T-cell (primary cell): ENCODE measurements at regions not wholly inside any gene's neighbourhood (a gene's known extent, or its start where the extent isn't known, plus 50 kb on each side); places are given as distances from the start of the nearest gene placed in this dataset.

Experiments
- ATAC-seq, 4 experiments: fragments of 200-7000 bp in 3 of 4; fragments of 150-1000 bp in 1 of 4; cut with Tn5 transposase; replicated peaks in 1 of 4; 1 replicate in 3 of 4; 2 replicates in 1 of 4; pipeline ENCODE4 v1.10.0; 2021; ENCODE audit warnings: moderate library complexity in 3 of 4, mild to moderate bottlenecking in 2 of 4, moderate number of reproducible peaks in 1 of 4
- CTCF ChIA-PET, 2 donors: fragments of 300-600 bp; sonication (Branson Sonifier 250); formaldehyde crosslinking; loops; one replicate each; lab custom pipeline; 2022; ENCODE audit warnings: antibody characterized with exemption in 2 of 2; lab: Charles Lee
- POLR2A ChIA-PET, 2 donors: fragments of 300-600 bp; sonication (Branson Sonifier 250); formaldehyde crosslinking; loops; one replicate each; lab custom pipeline; 2022; ENCODE audit warnings: antibody characterized with exemption in 2 of 2; lab: Charles Lee
- DNase-seq, 35 experiments: peaks; one replicate each; pipeline versions ENCODE4 v3.0.0 to v3.0.0-alpha.2; 2013 to 2023
- H3K27ac ChIP-seq: one replicate; pipeline ENCODE4 v1.5.1; 2013; ENCODE audit warnings: low read length
- H3K27me3 ChIP-seq, 2 experiments: replicated peaks in 1 of 2; 1 replicate in 1 of 2; 2 replicates in 1 of 2; pipeline versions ENCODE4 v1.6.1 to v1.7.0; 2013; ENCODE audit warnings: low read length in 1 of 2, mixed read lengths in 1 of 2; ENCODE audit not compliant: control insufficient read depth in 2 of 2, insufficient read depth in 2 of 2; ENCODE audit errors: extremely low read depth in 1 of 2
- H3K36me3 ChIP-seq, 2 donors: 1 replicate in 1 of 2; 2 replicates in 1 of 2; pipeline versions ENCODE4 v1.6.1 to v1.7.0; 2013; ENCODE audit warnings: low read length in 1 of 2; ENCODE audit not compliant: control insufficient read depth in 2 of 2, insufficient read depth in 1 of 2; ENCODE audit errors: extremely low read depth in 1 of 2
- H3K4me1 ChIP-seq, 2 experiments: 1 replicate in 1 of 2; 2 replicates in 1 of 2; pipeline versions ENCODE4 v1.6.1 to v1.7.0; 2013; ENCODE audit warnings: low read length in 2 of 2, mixed read lengths in 1 of 2; ENCODE audit not compliant: insufficient read depth in 2 of 2, control insufficient read depth in 1 of 2; ENCODE audit errors: extremely low read depth in 1 of 2
- H3K4me3 ChIP-seq, 2 donors: 1 replicate in 1 of 2; 2 replicates in 1 of 2; pipeline versions ENCODE4 v1.5.1 to v1.7.0; 2013; ENCODE audit warnings: mild to moderate bottlenecking in 2 of 2, low read length in 1 of 2, moderate library complexity in 1 of 2; ENCODE audit not compliant: control insufficient read depth in 1 of 2; ENCODE audit errors: extremely low read depth in 1 of 2
- H3K9me3 ChIP-seq: 2 replicates; pipeline ENCODE4 v1.7.0; 2013
- H3K27ac Mint-ChIP-seq, 2 donors: one replicate each; pipeline ENCODE4 v1.8.0; 2020 to 2021; ENCODE audit warnings: mild to moderate bottlenecking in 2 of 2, mixed read lengths in 2 of 2
- H3K27me3 Mint-ChIP-seq, 2 donors: one replicate each; pipeline ENCODE4 v1.8.0; 2021 to 2022; ENCODE audit warnings: mixed read lengths in 2 of 2
- H3K36me3 Mint-ChIP-seq: one replicate; pipeline ENCODE4 v1.8.0; 2021; ENCODE audit warnings: mixed read lengths
- H3K4me1 Mint-ChIP-seq, 3 donors: one replicate each; pipeline ENCODE4 v1.8.0; 2020 to 2022; ENCODE audit warnings: mixed read lengths in 3 of 3, mild to moderate bottlenecking in 1 of 3
- H3K4me3 Mint-ChIP-seq, 3 donors: one replicate each; pipeline ENCODE4 v1.8.0; 2020 to 2022; ENCODE audit warnings: mild to moderate bottlenecking in 3 of 3, mixed read lengths in 3 of 3, moderate library complexity in 3 of 3
- H3K9me3 Mint-ChIP-seq, 3 donors: one replicate each; pipeline ENCODE4 v1.8.0; 2020 to 2022; ENCODE audit warnings: mixed read lengths in 3 of 3
- WGBS: methylation state at CpG from one replicate; pipeline ENCODE4 v1.1.5; 2013; ENCODE audit warnings: missing lambda C conversion rate; ENCODE audit not compliant: insufficient coverage; 5-methylcytosine and 5-hydroxymethylcytosine counted together

GRCh38 chr2:35787302-35788031, 568.1 kb upstream of the CRIM1 start:
- peak in 1 of 35 experiments; percentile 0 for DNase-seq
- CTCF ChIA-PET, result interaction anchor here in 1 of 2 donors (0.6 kb wide), 1 partner anchor 383 kb away, joined by 3 read pairs; no protein-coding TSS in a partner anchor
- WGBS, result 79% methylated on average over 3 of the region's 4 CpGs
- Mint-ChIP-seq H3K4me3 (no peak overlapping the region), H3K4me1 (no peaks in the 10 kb centered on the region), H3K36me3 (no peaks in the 10 kb centered on the region), H3K9me3 (peaks cover 0 to 7% (median 4%) of the 10 kb centered on the region in 3 donors), H3K27ac (no peak overlapping the region), H3K27me3 (no peaks in the 10 kb centered on the region)
- POLR2A ChIA-PET, result no interaction called here
- no peaks in the 10 kb centered on the region for H3K4me1 ChIP-seq
- H3K36me3 ChIP-seq, result no peaks in the 10 kb centered on the region
- H3K27ac ChIP-seq, result no peak overlapping the region
- no peak for ATAC-seq
- no peak overlapping the region for H3K4me3 ChIP-seq
- no peaks in the 10 kb centered on the region for H3K9me3 ChIP-seq
- no peaks in the 10 kb centered on the region for H3K27me3 ChIP-seq

DNA sequence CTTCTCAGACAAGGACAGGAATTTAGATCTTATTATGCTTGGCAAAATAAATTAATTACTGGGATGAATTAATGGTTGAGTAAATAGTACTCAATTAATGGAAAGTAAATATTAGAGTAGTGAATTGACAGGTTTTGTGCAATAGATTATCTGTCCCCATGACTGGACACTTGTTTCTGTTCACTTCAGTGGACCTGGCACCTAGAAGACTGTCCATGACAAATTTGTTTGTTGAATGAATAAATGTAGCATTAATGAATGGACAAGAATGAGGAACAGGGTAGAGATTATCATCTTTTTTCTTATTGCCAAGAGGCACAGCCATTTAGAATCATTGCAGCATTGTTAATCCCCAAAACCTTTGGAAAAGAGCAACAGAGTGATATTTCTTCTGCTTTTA, 570.0 kb upstream of the CRIM1 start:
- no peak overlapping the region for H3K4me3 Mint-ChIP-seq
- no peak overlapping the region for H3K4me3 ChIP-seq
- no peaks in the 10 kb centered on the region for H3K4me1 ChIP-seq
- no peaks in the 10 kb centered on the region for H3K27me3 Mint-ChIP-seq
- DNase-seq, result no peak
- no peaks in the 10 kb centered on the region for H3K36me3 Mint-ChIP-seq
- H3K4me1 Mint-ChIP-seq, result no peaks in the 10 kb centered on the region
- no peaks in the 10 kb centered on the region for H3K36me3 ChIP-seq
- no peak overlapping the region for H3K27ac Mint-ChIP-seq
- H3K9me3 ChIP-seq, result no peaks in the 10 kb centered on the region
- no peak overlapping the region for H3K27ac ChIP-seq
- no peaks in the 10 kb centered on the region for H3K27me3 ChIP-seq
- CTCF ChIA-PET, result no interaction called here
- no peak for ATAC-seq
- peaks cover 0 to 7% (median 5%) of the 10 kb centered on the region in 3 donors for H3K9me3 Mint-ChIP-seq
- POLR2A ChIA-PET, result no interaction called here

DNA sequence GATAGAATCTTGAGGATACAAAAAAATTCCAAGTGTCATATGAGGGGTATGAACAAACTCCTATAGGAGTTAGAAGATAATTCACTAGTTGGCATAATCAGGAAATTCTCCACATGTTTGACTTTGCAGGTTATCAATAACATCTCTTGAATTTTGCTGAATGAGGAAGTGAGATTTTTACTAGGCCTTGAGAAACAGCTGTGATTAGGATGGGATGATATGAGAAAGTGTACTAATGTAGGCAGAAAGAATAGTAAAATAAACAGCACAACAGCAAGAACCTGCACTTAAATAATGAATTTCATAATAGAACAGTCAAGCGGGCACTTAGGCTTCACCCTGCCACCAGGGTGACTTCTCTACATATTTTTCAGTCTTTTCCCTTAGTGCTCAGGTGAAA, 570.8 kb upstream of the CRIM1 start:
- no peaks in the 10 kb centered on the region for H3K9me3 ChIP-seq
- H3K36me3 ChIP-seq, result no peaks in the 10 kb centered on the region
- Mint-ChIP-seq H3K27me3 (no peaks in the 10 kb centered on the region), H3K27ac (no peak overlapping the region), H3K4me1 (no peaks in the 10 kb centered on the region), H3K4me3 (no peak overlapping the region), H3K36me3 (no peaks in the 10 kb centered on the region), H3K9me3 (peaks cover 0 to 9% (median 3%) of the 10 kb centered on the region in 3 donors)
- no peak overlapping the region for H3K4me3 ChIP-seq
- no peaks in the 10 kb centered on the region for H3K27me3 ChIP-seq
- ChIA-PET POLR2A (no interaction called here), CTCF (no interaction called here)
- ATAC-seq (no peak), DNase-seq (no peak)
- 100% methylated on average over 1 of the region's 1 CpG for WGBS
- H3K27ac ChIP-seq, result no peak overlapping the region
- no peaks in the 10 kb centered on the region for H3K4me1 ChIP-seq

GRCh38 chr2:35783723-35784122, 571.9 kb upstream of the CRIM1 start:
- ChIA-PET POLR2A (no interaction called here), CTCF (no interaction called here)
- H3K36me3 Mint-ChIP-seq, result no peaks in the 10 kb centered on the region
- whole genome bisulfite sequencing, result 92% methylated on average over 3 of the region's 5 CpGs
- H3K4me3 Mint-ChIP-seq, result no peak overlapping the region
- peaks cover 0 to 9% (median 3%) of the 10 kb centered on the region in 3 donors for H3K9me3 Mint-ChIP-seq
- H3K36me3 ChIP-seq, result no peaks in the 10 kb centered on the region
- no peaks in the 10 kb centered on the region for H3K4me1 Mint-ChIP-seq
- ATAC-seq (no peak), DNase-seq (no peak)
- H3K4me1 ChIP-seq, result no peaks in the 10 kb centered on the region
- H3K27ac Mint-ChIP-seq, result no peak overlapping the region
- H3K27me3 Mint-ChIP-seq, result no peaks in the 10 kb centered on the region
- no peaks in the 10 kb centered on the region for H3K9me3 ChIP-seq
- H3K4me3 ChIP-seq, result no peak overlapping the region
- no peaks in the 10 kb centered on the region for H3K27me3 ChIP-seq
- H3K27ac ChIP-seq, result no peak overlapping the region

DNA sequence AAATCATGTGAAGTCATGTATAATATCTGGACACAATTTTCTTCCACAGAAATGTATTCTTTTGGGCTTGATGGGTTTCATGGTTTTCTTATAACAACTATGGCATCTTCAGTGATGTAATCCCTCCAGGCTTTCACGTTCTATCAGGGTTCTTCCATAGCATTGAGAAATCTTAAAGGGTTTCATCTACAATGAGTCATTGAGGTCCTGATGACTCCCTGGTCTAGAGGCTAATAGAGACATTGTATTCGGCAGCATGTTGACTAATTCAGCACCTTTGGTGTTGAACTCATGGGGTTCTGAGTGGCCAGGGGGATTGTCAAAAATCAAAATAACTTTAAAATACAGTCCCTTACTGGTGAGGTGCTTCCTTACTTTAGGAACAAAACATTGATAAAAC, 614.0 kb upstream of the CRIM1 start:
- Histone ChIP-seq H3K36me3 (no peaks in the 10 kb centered on the region), H3K9me3 (peaks cover 3% of the 10 kb centered on the region), H3K4me3 (no peak overlapping the region), H3K27me3 (no peaks in the 10 kb centered on the region), H3K4me1 (no peaks in the 10 kb centered on the region), H3K27ac (no peak overlapping the region)
- no peak for DNase-seq
- ATAC-seq, result no peak
- ChIA-PET POLR2A (no interaction called here), CTCF (no interaction called here)
- Mint-ChIP-seq H3K27ac (no peak overlapping the region), H3K4me3 (no peak overlapping the region), H3K36me3 (no peaks in the 10 kb centered on the region), H3K4me1 (no peaks in the 10 kb centered on the region), H3K27me3 (peaks cover 0 to 3% of the 10 kb centered on the region in 2 donors), H3K9me3 (peaks cover 6 to 15% (median 12%) of the 10 kb centered on the region in 3 donors)
- WGBS, result 38% methylated on average over 1 of the region's 2 CpGs

DNA sequence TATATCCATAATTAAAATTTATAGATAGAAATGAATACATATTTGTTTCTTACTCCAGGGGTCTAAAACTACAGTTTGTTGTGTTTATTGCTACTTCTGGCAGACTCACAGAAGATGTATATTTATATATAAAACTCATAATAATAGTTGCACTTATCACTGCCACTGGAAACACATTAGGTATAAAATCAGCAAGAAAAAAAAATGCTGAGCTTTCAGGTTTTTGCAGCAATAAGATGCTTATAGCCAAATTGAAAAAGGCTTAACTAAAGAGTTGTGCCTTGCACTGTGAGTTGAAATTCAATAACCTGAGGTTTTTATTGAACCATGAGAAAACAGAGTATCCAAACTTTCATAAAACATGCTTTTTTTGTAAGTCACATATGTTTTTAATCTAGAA, 623.9 kb upstream of the CRIM1 start:
- DNase-seq (no peak), ATAC-seq (no peak)
- Mint-ChIP-seq H3K27ac (no peak overlapping the region), H3K9me3 (peaks cover 0 to 9% (median 0%) of the 10 kb centered on the region in 3 donors), H3K4me1 (no peaks in the 10 kb centered on the region), H3K27me3 (peaks cover 0 to 2% of the 10 kb centered on the region in 2 donors), H3K36me3 (no peaks in the 10 kb centered on the region), H3K4me3 (no peak overlapping the region)
- H3K27me3 ChIP-seq, result peaks cover 0 to 8% of the 10 kb centered on the region in 2 experiments
- ChIA-PET POLR2A (interaction anchor here in 1 of 2 donors (0.7 kb wide), 1 partner anchor 68 kb away, joined by 4 read pairs; no protein-coding TSS in a partner anchor), CTCF (no interaction called here)
- H3K9me3 ChIP-seq, result no peaks in the 10 kb centered on the region
- H3K36me3 ChIP-seq, result no peaks in the 10 kb centered on the region
- H3K4me3 ChIP-seq, result no peak overlapping the region
- H3K27ac ChIP-seq, result no peak overlapping the region
- no peaks in the 10 kb centered on the region for H3K4me1 ChIP-seq
